WTC11 (cell line): ENCODE measurements at regions not wholly inside any gene's neighbourhood (a gene's known extent, or its start where the extent isn't known, plus 50 kb on each side); places are given as distances from the start of the nearest gene placed in this dataset.

Experiments
- ATAC-seq: fragments of 200-7000 bp; cut with Tn5 transposase; 2 replicates; pipeline ENCODE4 v1.10.0; 2021; ENCODE audit warnings: mild to moderate bottlenecking, moderate library complexity
- CTCF ChIA-PET: fragments of 300-600 bp; sonication (Branson Sonifier 250); formaldehyde crosslinking; loops from one replicate; lab custom pipeline; 2021; ENCODE audit warnings: antibody characterized with exemption; lab: Charles Lee
- POLR2A ChIA-PET: fragments of 350-600 bp; sonication (Branson Sonifier 250); formaldehyde crosslinking; loops from one replicate; lab custom pipeline; 2021; ENCODE audit warnings: antibody characterized with exemption; lab: Charles Lee
- DNase-seq: peaks from one replicate; pipeline ENCODE4 v3.0.0; 2021; ENCODE audit warnings: low spot score
- H3K27ac Mint-ChIP-seq: 2 replicates; pipeline ENCODE4 v1.8.0; 2021; ENCODE audit warnings: mixed read lengths
- H3K27me3 Mint-ChIP-seq: 2 replicates; pipeline ENCODE4 v1.8.0; 2021; ENCODE audit warnings: low read depth, mild to moderate bottlenecking, moderate library complexity, mixed read lengths
- H3K36me3 Mint-ChIP-seq: 2 replicates; pipeline ENCODE4 v1.8.0; 2021; ENCODE audit warnings: mixed read lengths
- H3K4me1 Mint-ChIP-seq: 2 replicates; pipeline ENCODE4 v1.8.0; 2022; ENCODE audit warnings: mixed read lengths
- H3K4me3 Mint-ChIP-seq: 2 replicates; pipeline ENCODE4 v1.8.0; 2021; ENCODE audit warnings: mild to moderate bottlenecking, moderate library complexity, mixed read lengths
- H3K9me3 Mint-ChIP-seq: 2 replicates; pipeline ENCODE4 v1.8.0; 2021; ENCODE audit warnings: mixed read lengths
- CREB1 ChIP-seq: sonication (generic); formaldehyde crosslinking; IDR thresholded peaks from 2 replicates; pipeline ENCODE4 v1.8.0; 2023; ENCODE audit warnings: mild to moderate bottlenecking, missing genetic modification reagents
- FOXJ3 ChIP-seq: sonication (generic); formaldehyde crosslinking; IDR thresholded peaks from 2 replicates; pipeline ENCODE4 v1.9.0; 2021; ENCODE audit warnings: missing genetic modification reagents, mild to moderate bottlenecking, borderline replicate concordance
- GABPB1 ChIP-seq: sonication (generic); formaldehyde crosslinking; IDR thresholded peaks from 2 replicates; pipeline ENCODE4 v1.8.1; 2023; ENCODE audit warnings: mild to moderate bottlenecking, missing genetic modification reagents
- KAT7 ChIP-seq: sonication (generic); formaldehyde crosslinking; IDR thresholded peaks from 2 replicates; pipeline ENCODE4 v1.8.1; 2023; ENCODE audit warnings: missing genetic modification reagents, mild to moderate bottlenecking, borderline replicate concordance
- MXD4 ChIP-seq: fragments of 250-450 bp; sonication (Bioruptor Pico); IDR thresholded peaks from 2 replicates; pipeline ENCODE4 v1.8.0; 2021; ENCODE audit warnings: mild to moderate bottlenecking, moderate library complexity, borderline replicate concordance
- NFYB ChIP-seq: sonication (generic); formaldehyde crosslinking; conservative IDR thresholded peaks from 2 replicates; pipeline ENCODE4 v1.8.0; 2022; ENCODE audit warnings: low read depth, missing genetic modification reagents
- NR2C2 ChIP-seq: sonication (generic); formaldehyde crosslinking; IDR thresholded peaks from 2 replicates; pipeline ENCODE4 v1.8.0; 2022; ENCODE audit warnings: mild to moderate bottlenecking, missing genetic modification reagents
- SP1 ChIP-seq: sonication (generic); formaldehyde crosslinking; conservative IDR thresholded peaks from 2 replicates; pipeline ENCODE4 v1.8.1; 2022; ENCODE audit warnings: missing genetic modification reagents
- TCF7 ChIP-seq: sonication (generic); formaldehyde crosslinking; IDR thresholded peaks from 2 replicates; pipeline ENCODE4 v1.8.0; 2022; ENCODE audit warnings: mild to moderate bottlenecking, low read depth, missing genetic modification reagents, moderate library complexity
- ZNF423 ChIP-seq: fragments of 250-450 bp; sonication (Bioruptor Pico); IDR thresholded peaks from 2 replicates; pipeline ENCODE4 v2.1.2; 2022; ENCODE audit warnings: mild to moderate bottlenecking, moderate library complexity
- TF ChIP-seq, protein P1 (sequence below): sonication (generic); formaldehyde crosslinking; IDR thresholded peaks from 2 replicates; pipeline ENCODE4 v1.8.0; 2023; ENCODE audit warnings: missing genetic modification reagents
- TF ChIP-seq, protein P2 (sequence below): fragments of 250-450 bp; sonication (Bioruptor Pico); IDR thresholded peaks from 2 replicates; pipeline ENCODE4 v1.9.0; 2021; ENCODE audit warnings: mild to moderate bottlenecking, borderline replicate concordance
- TF ChIP-seq, protein P3 (sequence below): sonication (generic); formaldehyde crosslinking; IDR thresholded peaks from 2 replicates; pipeline ENCODE4 v1.8.1; 2022; ENCODE audit warnings: missing genetic modification reagents, borderline replicate concordance
- TF ChIP-seq, protein P4 (sequence below): sonication (generic); formaldehyde crosslinking; IDR thresholded peaks from 2 replicates; pipeline ENCODE4 v1.8.0; 2022; ENCODE audit warnings: missing genetic modification reagents

DNA sequence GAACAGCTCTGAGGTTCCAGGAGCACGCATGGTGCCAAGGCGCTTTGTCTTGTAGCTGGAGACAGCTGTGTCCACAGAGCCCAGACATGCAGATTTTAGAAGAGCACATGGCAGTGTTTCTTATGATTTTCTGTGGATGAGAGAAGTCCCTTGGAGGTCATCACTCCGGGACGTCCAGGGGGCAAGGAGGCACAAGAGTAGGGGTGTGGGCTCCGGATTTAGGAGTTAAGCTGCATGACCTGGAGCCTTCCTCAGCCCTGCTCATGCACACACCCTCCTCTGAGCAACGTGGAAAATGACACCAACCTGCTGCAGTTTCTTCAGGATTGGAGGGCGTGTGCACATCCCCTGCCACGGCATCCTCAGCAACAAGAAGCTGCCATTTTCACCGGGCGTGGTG is 1286.7 kb downstream of the TBC1D22A start:
- Mint-ChIP-seq H3K27ac (no peak overlapping the region), H3K4me3 (no peak overlapping the region), H3K36me3 (no peaks in the 10 kb centered on the region), H3K9me3 (no peaks in the 10 kb centered on the region), H3K4me1 (peaks cover 1% of the 10 kb centered on the region; the same call in 1 of the 2 replicates), H3K27me3 (no peaks in the 10 kb centered on the region; the same call in 1 of the 2 replicates)
- POLR2A ChIA-PET: no interaction called here
- TF ChIP-seq KAT7 (CRISPR knock-in tag) (no peak), GABPB1 (no peak), FOXJ3 (CRISPR knock-in tag) (no peak), SP1 (CRISPR knock-in tag) (no peak), MXD4 (CRISPR knock-in tag) (no peak), TCF7 (CRISPR knock-in tag) (no peak), NR2C2 (no peak), CREB1 (CRISPR knock-in tag) (no peak), NFYB (CRISPR knock-in tag) (no peak), ZNF423 (CRISPR knock-in tag) (no peak)
- TF ChIP-seq, protein P1, sequence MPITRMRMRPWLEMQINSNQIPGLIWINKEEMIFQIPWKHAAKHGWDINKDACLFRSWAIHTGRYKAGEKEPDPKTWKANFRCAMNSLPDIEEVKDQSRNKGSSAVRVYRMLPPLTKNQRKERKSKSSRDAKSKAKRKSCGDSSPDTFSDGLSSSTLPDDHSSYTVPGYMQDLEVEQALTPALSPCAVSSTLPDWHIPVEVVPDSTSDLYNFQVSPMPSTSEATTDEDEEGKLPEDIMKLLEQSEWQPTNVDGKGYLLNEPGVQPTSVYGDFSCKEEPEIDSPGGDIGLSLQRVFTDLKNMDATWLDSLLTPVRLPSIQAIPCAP (CRISPR knock-in tag): no peak
- TF ChIP-seq, protein P2, sequence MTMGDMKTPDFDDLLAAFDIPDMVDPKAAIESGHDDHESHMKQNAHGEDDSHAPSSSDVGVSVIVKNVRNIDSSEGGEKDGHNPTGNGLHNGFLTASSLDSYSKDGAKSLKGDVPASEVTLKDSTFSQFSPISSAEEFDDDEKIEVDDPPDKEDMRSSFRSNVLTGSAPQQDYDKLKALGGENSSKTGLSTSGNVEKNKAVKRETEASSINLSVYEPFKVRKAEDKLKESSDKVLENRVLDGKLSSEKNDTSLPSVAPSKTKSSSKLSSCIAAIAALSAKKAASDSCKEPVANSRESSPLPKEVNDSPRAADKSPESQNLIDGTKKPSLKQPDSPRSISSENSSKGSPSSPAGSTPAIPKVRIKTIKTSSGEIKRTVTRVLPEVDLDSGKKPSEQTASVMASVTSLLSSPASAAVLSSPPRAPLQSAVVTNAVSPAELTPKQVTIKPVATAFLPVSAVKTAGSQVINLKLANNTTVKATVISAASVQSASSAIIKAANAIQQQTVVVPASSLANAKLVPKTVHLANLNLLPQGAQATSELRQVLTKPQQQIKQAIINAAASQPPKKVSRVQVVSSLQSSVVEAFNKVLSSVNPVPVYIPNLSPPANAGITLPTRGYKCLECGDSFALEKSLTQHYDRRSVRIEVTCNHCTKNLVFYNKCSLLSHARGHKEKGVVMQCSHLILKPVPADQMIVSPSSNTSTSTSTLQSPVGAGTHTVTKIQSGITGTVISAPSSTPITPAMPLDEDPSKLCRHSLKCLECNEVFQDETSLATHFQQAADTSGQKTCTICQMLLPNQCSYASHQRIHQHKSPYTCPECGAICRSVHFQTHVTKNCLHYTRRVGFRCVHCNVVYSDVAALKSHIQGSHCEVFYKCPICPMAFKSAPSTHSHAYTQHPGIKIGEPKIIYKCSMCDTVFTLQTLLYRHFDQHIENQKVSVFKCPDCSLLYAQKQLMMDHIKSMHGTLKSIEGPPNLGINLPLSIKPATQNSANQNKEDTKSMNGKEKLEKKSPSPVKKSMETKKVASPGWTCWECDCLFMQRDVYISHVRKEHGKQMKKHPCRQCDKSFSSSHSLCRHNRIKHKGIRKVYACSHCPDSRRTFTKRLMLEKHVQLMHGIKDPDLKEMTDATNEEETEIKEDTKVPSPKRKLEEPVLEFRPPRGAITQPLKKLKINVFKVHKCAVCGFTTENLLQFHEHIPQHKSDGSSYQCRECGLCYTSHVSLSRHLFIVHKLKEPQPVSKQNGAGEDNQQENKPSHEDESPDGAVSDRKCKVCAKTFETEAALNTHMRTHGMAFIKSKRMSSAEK (CRISPR knock-in tag): no peak
- TF ChIP-seq, protein P3, sequence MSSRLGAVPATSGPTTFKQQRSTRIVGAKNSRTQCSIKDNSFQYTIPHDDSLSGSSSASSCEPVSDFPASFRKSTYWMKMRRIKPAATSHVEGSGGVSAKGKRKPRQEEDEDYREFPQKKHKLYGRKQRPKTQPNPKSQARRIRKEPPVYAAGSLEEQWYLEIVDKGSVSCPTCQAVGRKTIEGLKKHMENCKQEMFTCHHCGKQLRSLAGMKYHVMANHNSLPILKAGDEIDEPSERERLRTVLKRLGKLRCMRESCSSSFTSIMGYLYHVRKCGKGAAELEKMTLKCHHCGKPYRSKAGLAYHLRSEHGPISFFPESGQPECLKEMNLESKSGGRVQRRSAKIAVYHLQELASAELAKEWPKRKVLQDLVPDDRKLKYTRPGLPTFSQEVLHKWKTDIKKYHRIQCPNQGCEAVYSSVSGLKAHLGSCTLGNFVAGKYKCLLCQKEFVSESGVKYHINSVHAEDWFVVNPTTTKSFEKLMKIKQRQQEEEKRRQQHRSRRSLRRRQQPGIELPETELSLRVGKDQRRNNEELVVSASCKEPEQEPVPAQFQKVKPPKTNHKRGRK: no peak
- CTCF ChIA-PET: no interaction called here
- ATAC-seq: no peak
- DNase-seq: no peak

DNA sequence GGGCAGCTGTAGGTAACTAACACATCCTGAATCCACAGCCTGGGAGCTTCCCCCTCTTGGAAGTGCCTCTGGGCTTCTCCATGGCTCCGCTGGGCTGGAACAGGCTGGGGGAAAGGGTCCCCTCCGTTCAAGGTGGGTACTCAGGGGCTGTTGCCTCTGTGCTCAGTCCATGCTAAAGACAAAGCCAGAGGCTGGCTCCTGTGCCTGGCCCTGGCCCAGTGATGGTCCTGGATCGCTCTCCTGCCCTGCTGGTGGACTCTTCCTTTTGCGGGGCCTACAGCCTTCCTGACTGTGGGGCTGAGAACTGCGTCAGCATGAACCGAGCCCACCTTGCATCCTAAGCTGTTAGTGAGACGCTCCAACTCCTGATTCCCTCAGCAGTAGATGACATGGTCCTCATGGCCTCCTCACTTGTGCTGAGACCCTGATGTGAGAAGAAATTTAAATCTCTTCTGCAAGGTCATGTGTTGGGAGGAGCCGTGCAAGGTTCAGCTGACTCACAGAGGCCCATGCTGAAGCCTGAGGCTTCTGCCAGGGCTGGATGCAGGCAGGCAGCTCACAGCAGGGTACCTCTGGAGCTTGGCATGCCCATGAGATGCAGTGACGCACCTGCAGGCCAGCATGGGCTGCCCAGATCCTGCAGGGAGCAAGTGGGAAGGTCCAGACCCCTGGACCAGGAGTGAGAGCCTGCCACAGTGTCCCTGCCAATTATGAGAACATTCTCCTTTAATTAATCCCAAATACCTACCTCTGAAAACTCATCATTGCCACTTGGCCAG is 1285.5 kb downstream of the TBC1D22A start:
- Mint-ChIP-seq H3K27ac (no peak overlapping the region), H3K4me3 (no peak overlapping the region), H3K27me3 (no peaks in the 10 kb centered on the region; the same call in 1 of the 2 replicates), H3K4me1 (peaks cover 3% of the 10 kb centered on the region; the same call in 1 of the 2 replicates), H3K9me3 (no peaks in the 10 kb centered on the region)
- ATAC-seq: no peak
- POLR2A ChIA-PET: no interaction called here
- TF ChIP-seq, protein P4, sequence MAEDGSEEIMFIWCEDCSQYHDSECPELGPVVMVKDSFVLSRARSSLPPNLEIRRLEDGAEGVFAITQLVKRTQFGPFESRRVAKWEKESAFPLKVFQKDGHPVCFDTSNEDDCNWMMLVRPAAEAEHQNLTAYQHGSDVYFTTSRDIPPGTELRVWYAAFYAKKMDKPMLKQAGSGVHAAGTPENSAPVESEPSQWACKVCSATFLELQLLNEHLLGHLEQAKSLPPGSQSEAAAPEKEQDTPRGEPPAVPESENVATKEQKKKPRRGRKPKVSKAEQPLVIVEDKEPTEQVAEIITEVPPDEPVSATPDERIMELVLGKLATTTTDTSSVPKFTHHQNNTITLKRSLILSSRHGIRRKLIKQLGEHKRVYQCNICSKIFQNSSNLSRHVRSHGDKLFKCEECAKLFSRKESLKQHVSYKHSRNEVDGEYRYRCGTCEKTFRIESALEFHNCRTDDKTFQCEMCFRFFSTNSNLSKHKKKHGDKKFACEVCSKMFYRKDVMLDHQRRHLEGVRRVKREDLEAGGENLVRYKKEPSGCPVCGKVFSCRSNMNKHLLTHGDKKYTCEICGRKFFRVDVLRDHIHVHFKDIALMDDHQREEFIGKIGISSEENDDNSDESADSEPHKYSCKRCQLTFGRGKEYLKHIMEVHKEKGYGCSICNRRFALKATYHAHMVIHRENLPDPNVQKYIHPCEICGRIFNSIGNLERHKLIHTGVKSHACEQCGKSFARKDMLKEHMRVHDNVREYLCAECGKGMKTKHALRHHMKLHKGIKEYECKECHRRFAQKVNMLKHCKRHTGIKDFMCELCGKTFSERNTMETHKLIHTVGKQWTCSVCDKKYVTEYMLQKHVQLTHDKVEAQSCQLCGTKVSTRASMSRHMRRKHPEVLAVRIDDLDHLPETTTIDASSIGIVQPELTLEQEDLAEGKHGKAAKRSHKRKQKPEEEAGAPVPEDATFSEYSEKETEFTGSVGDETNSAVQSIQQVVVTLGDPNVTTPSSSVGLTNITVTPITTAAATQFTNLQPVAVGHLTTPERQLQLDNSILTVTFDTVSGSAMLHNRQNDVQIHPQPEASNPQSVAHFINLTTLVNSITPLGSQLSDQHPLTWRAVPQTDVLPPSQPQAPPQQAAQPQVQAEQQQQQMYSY (CRISPR knock-in tag): no peak
- TF ChIP-seq, all 79 proteins: peak for 0
- CTCF ChIA-PET: no interaction called here
- no peaks in the 10 kb centered on the region for H3K36me3 Mint-ChIP-seq
- no peak for DNase-seq
